H1 (cell line): ENCODE measurements at regions not wholly inside any gene's neighbourhood (a gene's known extent, or its start where the extent isn't known, plus 50 kb on each side); places are given as distances from the start of the nearest gene placed in this dataset.
A peak's percentile ranks its signal among the peaks of the same experiment; 100 is the strongest.

ENCODE experiments used
- CTCF ChIA-PET: fragments of 300-600 bp; sonication (Branson Sonifier 250); formaldehyde crosslinking; loops from one replicate; lab custom pipeline; 2021; ENCODE audit not compliant: partially characterized antibody; lab: Charles Lee
- POLR2A ChIA-PET: fragments of 300-600 bp; sonication (Branson Sonifier 250); formaldehyde crosslinking; loops from one replicate; lab custom pipeline; 2021; ENCODE audit warnings: inconsistent platforms; ENCODE audit not compliant: partially characterized antibody; lab: Charles Lee
- DNase-seq, 2 experiments: peaks; one replicate each; pipeline versions ENCODE4 v3.0.0 to v3.0.0-alpha.2; 2010 to 2022; ENCODE audit warnings: low spot score in 2 of 2, low read depth in 1 of 2, mixed read lengths in 1 of 2
- FAIRE-seq: peaks from 2 replicates; lab custom pipeline; 2011; peaks lifted over from hg19 to GRCh38; lab: Jason Lieb, UNC
- H2AFZ ChIP-seq: 2 replicates; pipeline ENCODE4 v1.8.1; 2012; ENCODE audit warnings: low read length, inconsistent platforms
- H2AK5ac ChIP-seq: 2 replicates; pipeline ENCODE4 v1.6.1; 2013; ENCODE audit warnings: low read depth, low read length
- H2BK120ac ChIP-seq: replicated peaks from 2 replicates; pipeline ENCODE3; 2013; ENCODE audit warnings: low read depth, low read length, inconsistent platforms
- H2BK12ac ChIP-seq: 2 replicates; pipeline ENCODE4 v1.6.1; 2013; ENCODE audit warnings: low read depth, low read length
- H2BK15ac ChIP-seq: 2 replicates; pipeline ENCODE4 v1.6.1; 2013; ENCODE audit warnings: low read length
- H2BK20ac ChIP-seq: 2 replicates; pipeline ENCODE4 v1.6.1; 2013; ENCODE audit warnings: low read length
- H2BK5ac ChIP-seq: 2 replicates; pipeline ENCODE4 v1.6.1; 2013; ENCODE audit warnings: low read depth, low read length
- H3K14ac ChIP-seq: 2 replicates; pipeline ENCODE4 v1.6.1; 2013; ENCODE audit warnings: inconsistent platforms; ENCODE audit not compliant: insufficient read length
- H3K18ac ChIP-seq: 2 replicates; pipeline ENCODE4 v1.6.1; 2013; ENCODE audit warnings: low read length; ENCODE audit errors: extremely low read depth
- H3K23ac ChIP-seq: 2 replicates; pipeline ENCODE4 v1.6.1; 2013; ENCODE audit warnings: inconsistent platforms; ENCODE audit not compliant: insufficient read length
- H3K23me2 ChIP-seq: 2 replicates; pipeline ENCODE4 v1.6.1; 2013; ENCODE audit warnings: low read depth, low read length
- H3K27ac ChIP-seq: 2 replicates; pipeline ENCODE4 v1.6.1; 2011; ENCODE audit warnings: low read depth, low read length, inconsistent platforms
- H3K27me3 ChIP-seq, 4 experiments: replicated peaks in 1 of 4; 1 replicate in 1 of 4; 2 replicates in 3 of 4; pipeline versions ENCODE4 v1.6.1 to v1.8.1; 2011 to 2013; ENCODE audit warnings: low read length in 3 of 4, mild to moderate bottlenecking in 3 of 4, inconsistent platforms in 2 of 4, mixed read lengths in 2 of 4, moderate library complexity in 1 of 4; ENCODE audit not compliant: control insufficient read depth in 3 of 4, insufficient read depth in 3 of 4; ENCODE audit errors: extremely low read depth in 1 of 4
- H3K36me3 ChIP-seq, 4 experiments: 2 replicates each; pipeline versions ENCODE4 v1.6.1 to v1.8.1; 2011 to 2013; ENCODE audit warnings: mild to moderate bottlenecking in 4 of 4, low read length in 3 of 4, moderate library complexity in 2 of 4, control low read depth in 1 of 4, inconsistent platforms in 1 of 4; ENCODE audit not compliant: insufficient read depth in 4 of 4, control insufficient read depth in 2 of 4
- H3K4ac ChIP-seq: replicated peaks from 2 replicates; pipeline ENCODE3; 2013; ENCODE audit warnings: low read length, low read depth, mixed read lengths, inconsistent platforms; ENCODE audit not compliant: insufficient read length
- H3K4me1 ChIP-seq, 4 experiments: replicated peaks in 1 of 4; 1 replicate in 1 of 4; 2 replicates in 3 of 4; pipeline versions ENCODE4 v1.6.1 to v1.8.1; 2011 to 2013; ENCODE audit warnings: low read length in 3 of 4, inconsistent platforms in 2 of 4, mixed read lengths in 1 of 4; ENCODE audit not compliant: insufficient read depth in 4 of 4, control insufficient read depth in 3 of 4
- H3K4me2 ChIP-seq, 2 experiments: 2 replicates each; pipeline versions ENCODE4 v1.6.1 to v1.8.1; 2011 to 2013; ENCODE audit warnings: low read depth in 2 of 2, low read length in 2 of 2, control low read depth in 1 of 2, inconsistent platforms in 1 of 2, mild to moderate bottlenecking in 1 of 2; ENCODE audit not compliant: insufficient read depth in 1 of 2
- H3K4me3 ChIP-seq, 4 experiments: fragments of 200-600, 300-600 bp in 1 of 4; sonication (generic), shearing (Covaris generic), sonication (Bioruptor Twin) in 1 of 4; 2 replicates each; pipeline versions ENCODE4 v1.5.1 to v1.8.1; 2011 to 2016; ENCODE audit warnings: low read length in 4 of 4, low read depth in 3 of 4, control low read depth in 2 of 4, inconsistent platforms in 2 of 4, mild to moderate bottlenecking in 2 of 4, mixed read lengths in 1 of 4, moderate library complexity in 1 of 4; ENCODE audit not compliant: insufficient read depth in 2 of 4; ENCODE audit errors: extremely low read depth in 1 of 4
- H3K56ac ChIP-seq: replicated peaks from 2 replicates; pipeline ENCODE3; 2013; ENCODE audit warnings: low read depth, mild to moderate bottlenecking, mixed read lengths, low read length, inconsistent platforms; ENCODE audit not compliant: insufficient read length
- H3K79me1 ChIP-seq: 2 replicates; pipeline ENCODE4 v1.6.1; 2013; ENCODE audit warnings: low read depth, low read length, control low read depth
- H3K79me2 ChIP-seq, 2 experiments: 2 replicates each; pipeline versions ENCODE4 v1.6.1 to v1.8.1; 2012 to 2013; ENCODE audit warnings: low read length in 2 of 2, mild to moderate bottlenecking in 2 of 2, inconsistent platforms in 1 of 2; ENCODE audit not compliant: insufficient read depth in 2 of 2, control insufficient read depth in 1 of 2
- H3K9ac ChIP-seq, 4 experiments: replicated peaks in 1 of 4; 1 replicate in 1 of 4; 2 replicates in 3 of 4; pipeline versions ENCODE4 v1.6.1 to v1.8.1; 2011 to 2013; ENCODE audit warnings: low read depth in 3 of 4, low read length in 3 of 4, control low read depth in 2 of 4, mild to moderate bottlenecking in 2 of 4, moderate library complexity in 2 of 4, inconsistent platforms in 1 of 4; ENCODE audit errors: extremely low read depth in 1 of 4
- H3K9me3 ChIP-seq, 2 experiments: 2 replicates each; pipeline versions ENCODE4 v1.6.1 to v1.8.1; 2012 to 2013; ENCODE audit warnings: mild to moderate bottlenecking in 2 of 2, moderate library complexity in 2 of 2, control low read depth in 1 of 2, inconsistent platforms in 1 of 2, low read depth in 1 of 2, low read length in 1 of 2, mixed read lengths in 1 of 2; ENCODE audit not compliant: insufficient read depth in 2 of 2
- H4K20me1 ChIP-seq, 2 experiments: replicated peaks in 1 of 2; 2 replicates each; pipeline versions ENCODE3 to v1.8.1; 2011 to 2013; ENCODE audit warnings: inconsistent platforms in 2 of 2, low read length in 2 of 2, mild to moderate bottlenecking in 1 of 2; ENCODE audit not compliant: insufficient read depth in 2 of 2, control insufficient read depth in 1 of 2
- H4K5ac ChIP-seq: 2 replicates; pipeline ENCODE4 v1.6.1; 2013; ENCODE audit warnings: low read length, low read depth, mixed read lengths, inconsistent platforms; ENCODE audit not compliant: insufficient read length
- H4K8ac ChIP-seq: 2 replicates; pipeline ENCODE4 v1.8.0; 2013; ENCODE audit warnings: mild to moderate bottlenecking, moderate library complexity, low read length, inconsistent platforms; ENCODE audit not compliant: insufficient read depth; ENCODE audit errors: extremely low read depth
- H4K91ac ChIP-seq: replicated peaks from 2 replicates; pipeline ENCODE3; 2013; ENCODE audit warnings: low read length, mixed read lengths, inconsistent platforms; ENCODE audit not compliant: insufficient read length
- E2F6 ChIP-seq: IDR thresholded peaks from 2 replicates; pipeline ENCODE4 v1.6.1; 2012; ENCODE audit warnings: inconsistent platforms
- KDM1A ChIP-seq: fragments of 200-600, 300-600 bp; sonication (generic); IDR thresholded peaks from 2 replicates; pipeline ENCODE4 v1.7.1; 2016; ENCODE audit warnings: mild to moderate bottlenecking, low read length, borderline replicate concordance
- MAX ChIP-seq: IDR thresholded peaks from 2 replicates; pipeline ENCODE4 v1.6.1; 2012; ENCODE audit warnings: inconsistent platforms
- RNF2 ChIP-seq: fragments of 200-900, 300-1000 bp; sonication (generic); IDR thresholded peaks from 2 replicates; pipeline ENCODE4 v1.7.1; 2016; ENCODE audit warnings: borderline replicate concordance, low read depth, mild to moderate bottlenecking, antibody characterized with exemption, low read length; ENCODE audit not compliant: poor library complexity, severe bottlenecking; ENCODE audit errors: missing control alignments
- TEAD4 ChIP-seq: IDR thresholded peaks from 2 replicates; pipeline ENCODE4 v1.6.1; 2012; ENCODE audit warnings: low read depth, low read length, inconsistent platforms, mixed read lengths
- WGBS, 2 experiments: shearing (Covaris generic) in 1 of 2; methylation state at CpG; one replicate each; pipeline versions ENCODE4 v1.1.6 to v1.1.7; 2013 to 2015; ENCODE audit warnings: low lambda C conversion rate in 2 of 2, mixed read lengths in 2 of 2, inconsistent platforms in 1 of 2, low coverage in 1 of 2, missing lambda C conversion rate in 1 of 2; ENCODE audit not compliant: insufficient replicate concordance in 2 of 2, insufficient coverage in 1 of 2, insufficient read length in 1 of 2; ENCODE audit errors: extremely low coverage in 1 of 2, missing lambda C conversion rate in 1 of 2; 5-methylcytosine and 5-hydroxymethylcytosine counted together
- TF ChIP-seq, protein P1 (sequence below): IDR thresholded peaks from 2 replicates; pipeline ENCODE4 v1.6.1; 2011; ENCODE audit warnings: low read depth, mild to moderate bottlenecking, low read length; ENCODE audit not compliant: insufficient read depth

GRCh38 chr6:43968110-43968965 is 158.9 kb downstream of the MRPL14 start:
- DNase-seq (peak in 1 of 2 experiments; percentile 52), FAIRE-seq (no peak)
- Histone ChIP-seq H3K4ac (no peak overlapping the region), H2BK15ac (no peak overlapping the region), H3K27me3 (no peaks in the 10 kb centered on the region), H3K79me2 (no peaks in the 10 kb centered on the region), H4K91ac (peak overlapping the region; percentile 29), H3K9ac (no peak overlapping the region), H2BK12ac (no peak overlapping the region), H2BK120ac (no peak overlapping the region), H3K4me2 (no peak overlapping the region; a peak in 1 of 4 replicates), H3K79me1 (no peaks in the 10 kb centered on the region), H3K14ac (no peak overlapping the region), H3K23ac (no peak overlapping the region), H4K20me1 (no peaks in the 10 kb centered on the region), H3K23me2 (no peaks in the 10 kb centered on the region), H2BK5ac (no peak overlapping the region), H3K36me3 (no peaks in the 10 kb centered on the region), H4K5ac (no peak overlapping the region), H4K8ac (no peak overlapping the region), H3K4me3 (no peak overlapping the region), H3K4me1 (peaks cover 0 to 14% (median under 1%) of the 10 kb centered on the region in 4 experiments; a peak in 3 of 7 replicates), H3K9me3 (no peaks in the 10 kb centered on the region), H2AFZ (no peak overlapping the region), H2BK20ac (0 out of 2 replicates have a peak overlapping the region, but pooled peaks have one; percentile 40), H3K56ac (no peak overlapping the region), H3K27ac (no peak overlapping the region), H3K18ac (no peak overlapping the region; the same call in 1 of the 2 replicates), H2AK5ac (no peak overlapping the region)
- CTCF ChIA-PET = interaction anchor here (0.6 to 11.1 kb wide), 18 partner anchors 8 to 198 kb away, joined by 3 to 103 read pairs (median 3); partner anchors contain the start of gene VEGFA
- POLR2A ChIA-PET = interaction anchor here (1.5 kb wide), 1 partner anchor 23 kb away, joined by 4 read pairs; no protein-coding TSS in a partner anchor
- peak; percentile 63; the same call in 1 of the 2 replicates for TF ChIP-seq TEAD4
- peak; percentile 90 for TF ChIP-seq KDM1A
- TF ChIP-seq MAX = peak; percentile 86
- TF ChIP-seq, protein P1, sequence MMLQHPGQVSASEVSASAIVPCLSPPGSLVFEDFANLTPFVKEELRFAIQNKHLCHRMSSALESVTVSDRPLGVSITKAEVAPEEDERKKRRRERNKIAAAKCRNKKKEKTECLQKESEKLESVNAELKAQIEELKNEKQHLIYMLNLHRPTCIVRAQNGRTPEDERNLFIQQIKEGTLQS = no peak
- TF ChIP-seq RNF2 = no peak
- peak; percentile 46; the same call in 1 of the 2 replicates for TF ChIP-seq E2F6
- 73% methylated on average over 12 of the region's 12 CpGs; no CpG with 5 or more reads in 1 of the 2 experiments for WGBS, 2 experiments
